Epithelial cell of esophagus (primary cell): ENCODE measurements at regions not wholly inside any gene's neighbourhood (a gene's known extent, or its start where the extent isn't known, plus 50 kb on each side); places are given as distances from the start of the nearest gene placed in this dataset.

Experiments used
- DNase-seq: peaks from one replicate; pipeline ENCODE4 v3.0.0; 2010; ENCODE audit warnings: low read depth
- H3K4me3 ChIP-seq: 2 replicates; pipeline ENCODE4 v1.5.1; 2011; ENCODE audit warnings: mild to moderate bottlenecking, low read length, control low read depth
- TF ChIP-seq, protein P1 (sequence below): IDR thresholded peaks from 2 replicates; pipeline ENCODE4 v1.5.1; 2011; ENCODE audit warnings: low read depth, mild to moderate bottlenecking, low read length, control low read depth, inconsistent platforms; ENCODE audit not compliant: insufficient read depth; ENCODE audit errors: missing control alignments

DNA sequence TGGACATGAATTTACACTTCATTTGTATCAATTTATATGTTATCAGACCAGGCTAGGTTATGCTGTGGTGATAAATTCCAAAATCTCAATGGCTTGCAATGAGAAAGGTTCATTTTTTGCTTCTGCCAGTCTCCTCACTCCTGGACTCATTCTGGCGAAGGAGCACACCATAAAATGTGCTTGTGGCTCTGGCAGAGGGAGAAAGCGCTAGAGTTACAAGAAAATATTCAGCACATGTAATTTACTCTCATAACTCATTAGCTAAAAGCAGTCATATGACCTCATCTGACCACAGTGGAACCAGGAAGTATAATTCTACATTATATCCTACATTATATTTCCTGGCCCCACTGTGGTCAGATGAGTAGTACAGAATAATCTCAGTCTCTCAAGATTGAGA, 193.8 kb downstream of the BCHE start:
- DNase-seq, result peak; percentile 46
- TF ChIP-seq, protein P1, sequence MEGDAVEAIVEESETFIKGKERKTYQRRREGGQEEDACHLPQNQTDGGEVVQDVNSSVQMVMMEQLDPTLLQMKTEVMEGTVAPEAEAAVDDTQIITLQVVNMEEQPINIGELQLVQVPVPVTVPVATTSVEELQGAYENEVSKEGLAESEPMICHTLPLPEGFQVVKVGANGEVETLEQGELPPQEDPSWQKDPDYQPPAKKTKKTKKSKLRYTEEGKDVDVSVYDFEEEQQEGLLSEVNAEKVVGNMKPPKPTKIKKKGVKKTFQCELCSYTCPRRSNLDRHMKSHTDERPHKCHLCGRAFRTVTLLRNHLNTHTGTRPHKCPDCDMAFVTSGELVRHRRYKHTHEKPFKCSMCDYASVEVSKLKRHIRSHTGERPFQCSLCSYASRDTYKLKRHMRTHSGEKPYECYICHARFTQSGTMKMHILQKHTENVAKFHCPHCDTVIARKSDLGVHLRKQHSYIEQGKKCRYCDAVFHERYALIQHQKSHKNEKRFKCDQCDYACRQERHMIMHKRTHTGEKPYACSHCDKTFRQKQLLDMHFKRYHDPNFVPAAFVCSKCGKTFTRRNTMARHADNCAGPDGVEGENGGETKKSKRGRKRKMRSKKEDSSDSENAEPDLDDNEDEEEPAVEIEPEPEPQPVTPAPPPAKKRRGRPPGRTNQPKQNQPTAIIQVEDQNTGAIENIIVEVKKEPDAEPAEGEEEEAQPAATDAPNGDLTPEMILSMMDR, result no peak
- no peak overlapping the region for H3K4me3 ChIP-seq

DNA sequence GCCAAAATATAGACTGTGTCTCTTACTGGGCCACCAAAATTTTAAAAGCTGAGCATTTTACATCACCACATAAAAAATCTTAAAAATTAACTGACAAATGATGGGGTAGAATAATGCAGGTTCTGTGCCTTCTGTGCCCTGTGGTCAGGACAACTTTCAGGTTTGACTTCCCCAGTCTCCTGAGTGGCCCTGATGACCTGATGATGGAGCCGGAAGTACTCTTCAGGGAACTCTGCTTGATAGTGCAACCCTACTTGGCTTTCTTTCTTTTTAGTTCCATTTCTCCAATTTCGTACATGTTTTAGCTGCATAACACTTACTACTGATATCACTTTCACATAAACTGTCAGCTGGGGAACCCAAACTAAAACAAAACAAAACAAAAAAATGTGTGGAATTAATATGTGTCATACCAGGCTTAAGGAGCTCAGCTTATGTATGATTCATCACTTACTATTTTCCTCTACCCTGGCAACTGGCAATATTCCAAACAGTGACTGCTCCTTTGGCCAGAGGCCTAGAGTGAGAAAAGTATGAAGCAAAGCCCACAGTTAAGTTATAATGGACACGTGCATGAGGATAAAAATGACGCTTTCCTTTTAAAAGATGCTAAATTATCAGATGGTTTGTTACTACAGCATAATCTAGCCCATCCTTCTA, 194.3 kb downstream of the BCHE start:
- TF ChIP-seq, protein P1, result no peak
- no peak overlapping the region for H3K4me3 ChIP-seq
- DNase-seq, result peak; percentile 97

DNA sequence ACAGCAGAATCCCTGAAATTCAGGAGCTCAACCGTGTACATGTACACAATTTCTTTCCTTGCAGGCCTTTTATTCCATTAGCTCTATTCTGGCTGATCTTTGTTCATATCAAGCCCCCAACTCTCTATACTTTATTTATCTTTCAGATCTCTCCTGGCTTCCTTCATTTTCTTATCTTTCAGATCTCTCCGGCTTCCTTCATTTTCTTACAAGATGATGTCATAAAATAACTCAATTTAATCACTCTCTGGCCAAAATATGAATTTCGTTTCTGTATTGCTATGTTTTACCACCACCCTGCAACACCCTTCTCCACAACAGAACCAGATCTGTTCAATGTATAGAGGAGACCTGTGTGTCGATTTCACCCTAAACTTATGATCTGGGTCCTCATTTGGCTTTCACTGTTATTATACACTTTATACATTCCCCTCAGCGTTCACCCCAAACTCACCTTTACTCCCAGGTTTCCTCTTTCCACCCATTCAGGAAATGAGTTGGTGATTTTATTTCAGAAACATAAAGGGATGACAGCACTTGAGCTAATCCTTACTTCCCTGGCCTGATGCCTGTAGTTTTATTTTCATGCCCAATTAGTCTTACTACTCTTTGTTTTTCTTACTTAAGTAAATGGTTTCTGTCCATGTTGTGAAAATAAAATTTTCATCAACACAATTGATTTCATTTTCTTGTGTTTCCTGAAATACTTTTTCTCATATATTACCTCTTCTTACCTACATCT, 195.5 kb downstream of the BCHE start:
- no peak for DNase-seq
- H3K4me3 ChIP-seq, result no peak overlapping the region
- TF ChIP-seq, protein P1, result no peak

DNA sequence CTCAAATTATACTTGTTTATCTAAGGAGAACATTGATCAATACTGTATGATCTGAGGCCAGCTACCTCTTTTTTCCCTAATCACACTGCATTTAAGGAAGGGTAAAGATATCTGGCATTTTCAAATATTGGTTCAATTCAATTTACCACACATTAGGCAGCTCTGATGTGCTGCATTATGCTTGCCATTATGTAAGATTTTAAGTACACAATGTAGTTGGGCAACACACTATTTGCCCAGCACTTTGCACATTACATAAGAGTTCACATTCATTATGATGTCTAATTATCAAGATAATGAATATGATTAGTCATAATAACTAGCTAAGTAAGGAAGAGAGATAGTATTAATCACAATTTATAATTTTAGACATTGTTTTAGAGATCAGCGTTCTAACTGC, 196.3 kb downstream of the BCHE start:
- no peak overlapping the region for H3K4me3 ChIP-seq
- TF ChIP-seq, protein P1, result no peak
- peak; percentile 28 for DNase-seq

DNA sequence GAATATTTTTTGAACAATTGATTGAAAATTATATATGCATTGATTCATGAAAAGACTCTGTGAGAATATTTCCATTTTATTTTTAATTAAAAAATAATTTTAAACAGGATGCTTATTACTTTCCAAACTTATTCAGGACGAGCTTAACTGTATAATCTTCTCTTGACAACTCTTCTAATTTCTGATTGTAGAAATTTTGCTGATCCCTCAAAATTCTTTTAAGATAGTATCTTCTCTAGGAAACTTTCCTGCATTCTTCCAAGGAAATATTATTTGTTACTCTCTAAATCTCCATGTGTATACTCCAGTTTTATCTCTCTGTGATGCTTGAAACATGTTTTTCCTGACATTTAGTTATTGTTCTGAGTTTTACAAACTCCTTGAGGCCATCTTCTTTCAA, 197.2 kb downstream of the BCHE start:
- no peak overlapping the region for H3K4me3 ChIP-seq
- DNase-seq, result no peak
- TF ChIP-seq, protein P1, result no peak

DNA sequence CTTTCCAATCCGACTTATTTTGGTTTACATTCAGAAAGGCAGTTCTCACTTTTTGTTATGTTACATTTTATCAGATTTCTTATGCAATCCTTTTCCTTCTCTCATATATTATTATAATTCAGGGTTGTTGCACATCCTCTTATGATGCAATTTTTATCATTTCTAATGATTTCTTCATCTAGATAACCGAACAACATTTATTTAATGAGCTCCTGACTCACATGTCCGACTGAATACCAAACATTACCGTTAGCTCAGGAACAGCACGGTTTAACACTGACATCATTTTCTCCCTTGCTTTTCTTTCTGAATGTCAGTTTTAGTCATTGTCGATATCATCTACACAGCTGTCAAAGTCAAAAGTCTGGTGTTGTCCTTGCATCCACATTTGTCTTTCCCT, 199.2 kb downstream of the BCHE start:
- TF ChIP-seq, protein P1, result no peak
- H3K4me3 ChIP-seq, result no peak overlapping the region
- no peak for DNase-seq

DNA sequence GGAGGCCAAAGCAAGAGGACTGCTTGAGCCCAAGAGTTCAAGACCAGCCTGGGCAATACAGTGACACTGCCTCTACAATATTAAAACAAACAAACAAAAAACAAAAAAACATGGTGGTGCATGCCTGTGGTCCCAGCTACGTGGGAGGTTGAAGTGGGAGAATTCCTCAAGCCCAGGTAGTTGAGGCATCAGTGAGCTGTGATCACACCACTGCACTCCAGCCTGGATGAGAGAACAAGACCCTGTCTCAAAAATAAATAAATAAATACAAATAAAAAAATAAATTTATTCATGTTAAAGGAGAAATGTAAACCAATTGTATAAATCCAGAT, 200.6 kb downstream of the BCHE start:
- TF ChIP-seq, protein P1, result no peak
- no peak overlapping the region for H3K4me3 ChIP-seq
- DNase-seq, result no peak
